Activated T-helper 1 cell treated with anti-CD3 and anti-CD28 coated beads, Interleukin-2, amount 50 U/mL, for 16 hours (primary cell): ENCODE measurements at regions not wholly inside any gene's neighbourhood (a gene's known extent, or its start where the extent isn't known, plus 50 kb on each side); places are given as distances from the start of the nearest gene placed in this dataset.
"Not testable (repeated sequence)": the region's sequence is repeated elsewhere in the genome, so short reads cannot be mapped to it uniquely, and the experiment has no call there.

Source experiments
- DNase-seq, 2 donors: peaks; one replicate each; pipeline ENCODE4 v3.0.0-alpha.2; 2020; ENCODE audit warnings: low read depth in 1 of 2, low spot score in 1 of 2

- no peak for DNase-seq
These were observed 328.7 kb upstream of the FAM98A start for GRCh38 chr2:33927756-33928155.

- no peak for DNase-seq
These were observed 326.2 kb upstream of the FAM98A start for GRCh38 chr2:33925311-33925710.

GRCh38 chr2:33924586-33925169 is 325.6 kb upstream of the FAM98A start:
- no peak for DNase-seq

- no peak for DNase-seq
These were observed 318.2 kb upstream of the FAM98A start for GRCh38 chr2:33917252-33917651.

GRCh38 chr2:33913071-33913616 is 314.0 kb upstream of the FAM98A start:
- no peak for DNase-seq

GRCh38 chr2:33911327-33911726 is 312.2 kb upstream of the FAM98A start:
- DNase-seq = no peak

- DNase-seq = no peak
These were observed 311.0 kb upstream of the FAM98A start for GRCh38 chr2:33909945-33910695.

GRCh38 chr2:33907866-33908265 is 308.8 kb upstream of the FAM98A start:
- no peak for DNase-seq

GRCh38 chr2:33906129-33906528 is 307.0 kb upstream of the FAM98A start:
- not testable (repeated sequence) for DNase-seq

GRCh38 chr2:33904801-33905200 is 305.7 kb upstream of the FAM98A start:
- no peak for DNase-seq

GRCh38 chr2:33903701-33904100 is 304.6 kb upstream of the FAM98A start:
- DNase-seq = no peak

GRCh38 chr2:33903215-33903614 is 304.1 kb upstream of the FAM98A start:
- DNase-seq = no peak

GRCh38 chr2:33900610-33901009 is 301.5 kb upstream of the FAM98A start:
- DNase-seq = no peak

GRCh38 chr2:33897741-33898140 is 298.6 kb upstream of the FAM98A start:
- no peak for DNase-seq

- no peak for DNase-seq
These were observed 294.7 kb upstream of the FAM98A start for GRCh38 chr2:33893824-33894223.

- no peak for DNase-seq
These were observed 292.5 kb upstream of the FAM98A start for GRCh38 chr2:33891616-33892015.

- DNase-seq = no peak
These were observed 291.6 kb upstream of the FAM98A start for GRCh38 chr2:33890686-33891085.

- no peak for DNase-seq
These were observed 278.4 kb upstream of the FAM98A start for GRCh38 chr2:33877348-33878016.

- DNase-seq = no peak
These were observed 274.0 kb upstream of the FAM98A start for GRCh38 chr2:33873076-33873605.

GRCh38 chr2:33859811-33860461 is 260.8 kb upstream of the FAM98A start:
- no peak for DNase-seq

GRCh38 chr2:33859176-33859575 is 260.1 kb upstream of the FAM98A start:
- no peak for DNase-seq
